PC-3 (cell line): ENCODE measurements at regions not wholly inside any gene's neighbourhood (a gene's known extent, or its start where the extent isn't known, plus 50 kb on each side); places are given as distances from the start of the nearest gene placed in this dataset.
"Not testable (repeated sequence)": the region's sequence is repeated elsewhere in the genome, so short reads cannot be mapped to it uniquely, and the experiment has no call there.

Experiments used
- ATAC-seq: fragments of 200-7000 bp; cut with Tn5 transposase; 2 replicates; pipeline ENCODE4 v1.9.1; 2020; ENCODE audit warnings: mild to moderate bottlenecking, moderate library complexity
- BruUV-seq: library from RNA; stranded (reverse); fragments of 400-500 nt; replicated peaks from 2 replicates; lab custom pipeline; 2021; lab: Mats Ljungman, UMichigan
- CTCF ChIA-PET: fragments of 300-600 bp; sonication (Branson Sonifier 250); formaldehyde crosslinking; loops from one replicate; lab custom pipeline; 2022; ENCODE audit warnings: antibody characterized with exemption; lab: Charles Lee
- POLR2A ChIA-PET: fragments of 300-600 bp; sonication (Branson Sonifier 250); formaldehyde crosslinking; loops from one replicate; lab custom pipeline; 2022; ENCODE audit warnings: antibody characterized with exemption; ENCODE audit not compliant: unreplicated experiment; lab: Charles Lee
- DNase-seq: peaks from one replicate; pipeline ENCODE4 v3.0.0-alpha.2; 2015
- H2AFZ ChIP-seq: fragments of 300-600 bp; sonication (generic); 2 replicates; pipeline ENCODE4 v1.6.0; 2016; ENCODE audit warnings: antibody characterized with exemption, low read length
- H3F3A ChIP-seq: fragments of 300-600 bp; sonication (generic); one replicate; pipeline ENCODE4 v1.6.0; 2017; ENCODE audit warnings: antibody characterized with exemption, low read length, control low read depth, mild to moderate bottlenecking; ENCODE audit not compliant: unreplicated experiment
- H3K27ac ChIP-seq: fragments of 300-600 bp; sonication (generic); 2 replicates; pipeline ENCODE4 v1.5.1; 2016; ENCODE audit warnings: mild to moderate bottlenecking, low read length
- H3K27me3 ChIP-seq: fragments of 300-600 bp; sonication (generic); 2 replicates; pipeline ENCODE4 v1.6.1; 2016; ENCODE audit warnings: low read length, mixed read lengths
- H3K36me3 ChIP-seq: fragments of 300-600 bp; sonication (generic); 2 replicates; pipeline ENCODE4 v1.6.1; 2016; ENCODE audit warnings: low read depth, mixed run types, low read length, mixed read lengths
- H3K4me1 ChIP-seq: fragments of 300-600 bp; sonication (generic); 2 replicates; pipeline ENCODE4 v1.5.1; 2016; ENCODE audit warnings: low read length; ENCODE audit not compliant: insufficient read depth
- H3K4me2 ChIP-seq: fragments of 300-600 bp; sonication (generic); 2 replicates; pipeline ENCODE4 v1.6.0; 2016; ENCODE audit warnings: low read length
- H3K4me3 ChIP-seq: fragments of 300-600 bp; sonication (generic); 2 replicates; pipeline ENCODE4 v1.5.1; 2016; ENCODE audit warnings: mild to moderate bottlenecking, low read length, mixed read lengths
- H3K79me2 ChIP-seq: fragments of 300-600 bp; sonication (generic); 2 replicates; pipeline ENCODE4 v1.6.1; 2017; ENCODE audit warnings: low read length, mixed read lengths
- H3K9ac ChIP-seq: fragments of 300-600 bp; sonication (generic); 2 replicates; pipeline ENCODE4 v1.6.0; 2016; ENCODE audit warnings: mild to moderate bottlenecking, low read length
- H3K9me2 ChIP-seq: fragments of 300-600 bp; sonication (generic); replicated peaks from 2 replicates; pipeline ENCODE4 v1.6.1; 2016; ENCODE audit warnings: mixed run types, low read length, mixed read lengths
- H3K9me3 ChIP-seq: fragments of 300-600 bp; sonication (generic); 2 replicates; pipeline ENCODE4 v1.6.1; 2016; ENCODE audit warnings: low read length, mixed read lengths
- H4K20me1 ChIP-seq: fragments of 300-600 bp; sonication (generic); 2 replicates; pipeline ENCODE4 v1.6.1; 2016; ENCODE audit warnings: low read length, mixed read lengths
- EZH2 ChIP-seq: fragments of 300-600 bp; sonication (generic); IDR thresholded peaks from one replicate; pipeline ENCODE4 v1.6.1; 2017; ENCODE audit warnings: antibody characterized with exemption, mild to moderate bottlenecking, low read length; ENCODE audit not compliant: unreplicated experiment
- EZH2phosphoT487 ChIP-seq: fragments of 300-600 bp; sonication (generic); IDR thresholded peaks from 2 replicates; pipeline ENCODE4 v1.6.1; 2018; ENCODE audit warnings: mild to moderate bottlenecking, antibody characterized with exemption, low read length, borderline replicate concordance
- intact Hi-C: fragments of 100-400 bp; cut with micrococcal nuclease; formaldehyde crosslinking; loops from 2 replicates; pipeline ENCODE4 v1.9.0; 2023
- TF ChIP-seq, protein P1 (sequence below): fragments of 300-600 bp; sonication (generic); conservative IDR thresholded peaks from 2 replicates; pipeline ENCODE4 v1.5.1; 2017; ENCODE audit warnings: antibody characterized with exemption, low read depth, mild to moderate bottlenecking, low read length

DNA sequence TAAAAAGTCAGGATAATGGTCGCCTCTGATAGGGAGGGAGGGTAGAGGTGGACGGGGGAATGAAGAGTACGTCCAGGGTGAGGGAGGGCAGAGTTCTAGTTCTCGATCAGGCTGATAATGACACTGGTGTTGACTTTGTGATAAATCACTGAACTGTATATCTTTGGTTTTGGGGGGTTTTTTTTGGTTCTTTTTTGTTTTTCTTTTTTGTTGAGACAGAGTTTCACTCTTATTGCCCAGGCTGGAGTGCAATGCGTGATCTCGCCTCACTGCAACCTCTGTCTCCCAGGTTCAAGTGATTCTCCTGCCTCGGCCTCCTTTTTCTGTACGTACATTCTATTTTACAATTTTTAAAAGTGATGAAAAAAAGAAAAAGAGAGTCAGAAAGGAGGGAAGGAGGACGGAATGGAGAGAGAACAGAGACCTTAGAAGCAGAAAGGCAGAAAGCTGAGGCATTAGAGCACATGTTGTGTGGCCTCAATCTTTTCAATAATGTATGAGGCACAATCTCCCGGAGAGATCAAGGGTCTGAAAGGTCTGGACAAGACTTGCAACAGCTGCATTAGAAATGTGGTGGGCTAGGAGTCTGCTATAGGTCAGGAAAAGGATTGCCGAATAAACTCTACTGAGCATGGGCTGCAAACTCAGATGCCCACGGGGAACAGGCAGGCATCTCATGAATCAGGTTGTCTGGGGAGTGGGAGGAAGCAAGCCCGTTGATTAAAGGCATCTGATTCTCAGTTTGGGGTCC is 174.8 kb downstream of the TOMM20 start:
- Histone ChIP-seq H3K4me3 (no peak overlapping the region), H3K9me3 (no peaks in the 10 kb centered on the region), H3K27ac (no peak overlapping the region), H3K4me2 (no peak overlapping the region), H3K9ac (no peak overlapping the region), H3K27me3 (no peaks in the 10 kb centered on the region), H3K4me1 (peaks cover 36% of the 10 kb centered on the region), H3F3A (no peaks in the 10 kb centered on the region), H2AFZ (no peak overlapping the region), H4K20me1 (no peaks in the 10 kb centered on the region), H3K79me2 (no peaks in the 10 kb centered on the region), H3K36me3 (no peaks in the 10 kb centered on the region), H3K9me2 (no peaks in the 10 kb centered on the region)
- DNase-seq (no peak), ATAC-seq (no peak)
- ChIA-PET CTCF (no interaction called here), POLR2A (no interaction called here)
- intact Hi-C loops = no loop called here
- BruUV-seq = no TSS peak
- no peak for TF ChIP-seq EZH2phosphoT487
- no peak for TF ChIP-seq EZH2
- TF ChIP-seq, protein P1, sequence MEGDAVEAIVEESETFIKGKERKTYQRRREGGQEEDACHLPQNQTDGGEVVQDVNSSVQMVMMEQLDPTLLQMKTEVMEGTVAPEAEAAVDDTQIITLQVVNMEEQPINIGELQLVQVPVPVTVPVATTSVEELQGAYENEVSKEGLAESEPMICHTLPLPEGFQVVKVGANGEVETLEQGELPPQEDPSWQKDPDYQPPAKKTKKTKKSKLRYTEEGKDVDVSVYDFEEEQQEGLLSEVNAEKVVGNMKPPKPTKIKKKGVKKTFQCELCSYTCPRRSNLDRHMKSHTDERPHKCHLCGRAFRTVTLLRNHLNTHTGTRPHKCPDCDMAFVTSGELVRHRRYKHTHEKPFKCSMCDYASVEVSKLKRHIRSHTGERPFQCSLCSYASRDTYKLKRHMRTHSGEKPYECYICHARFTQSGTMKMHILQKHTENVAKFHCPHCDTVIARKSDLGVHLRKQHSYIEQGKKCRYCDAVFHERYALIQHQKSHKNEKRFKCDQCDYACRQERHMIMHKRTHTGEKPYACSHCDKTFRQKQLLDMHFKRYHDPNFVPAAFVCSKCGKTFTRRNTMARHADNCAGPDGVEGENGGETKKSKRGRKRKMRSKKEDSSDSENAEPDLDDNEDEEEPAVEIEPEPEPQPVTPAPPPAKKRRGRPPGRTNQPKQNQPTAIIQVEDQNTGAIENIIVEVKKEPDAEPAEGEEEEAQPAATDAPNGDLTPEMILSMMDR = no peak

DNA sequence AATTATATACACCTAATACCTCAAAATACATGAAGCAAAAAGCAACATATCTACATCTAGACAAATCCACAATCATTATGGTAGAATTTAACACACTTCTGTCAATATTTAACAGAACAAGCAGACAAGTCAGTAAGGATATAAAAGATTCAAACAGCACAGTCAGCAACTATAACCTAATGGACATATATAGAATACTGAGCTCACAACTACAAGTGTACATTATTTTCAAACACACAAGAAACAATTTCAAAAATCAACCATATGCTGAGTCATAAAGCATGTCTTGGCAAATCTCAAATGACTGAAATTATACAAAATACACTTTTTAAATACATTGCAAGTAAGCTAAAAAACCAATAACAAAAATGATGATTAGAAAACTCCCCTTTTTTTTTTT is 178.0 kb downstream of the TOMM20 start:
- Histone ChIP-seq H3F3A (no peaks in the 10 kb centered on the region), H3K9ac (no peak overlapping the region), H2AFZ (no peak overlapping the region), H3K36me3 (no peaks in the 10 kb centered on the region), H3K4me1 (peaks cover 7% of the 10 kb centered on the region), H3K27ac (no peak overlapping the region), H4K20me1 (no peaks in the 10 kb centered on the region), H3K79me2 (no peaks in the 10 kb centered on the region), H3K9me2 (no peaks in the 10 kb centered on the region), H3K4me3 (no peak overlapping the region), H3K4me2 (no peak overlapping the region), H3K9me3 (no peaks in the 10 kb centered on the region), H3K27me3 (no peaks in the 10 kb centered on the region)
- no TSS peak for BruUV-seq
- POLR2A ChIA-PET = no interaction called here
- CTCF ChIA-PET = no interaction called here
- no peak for ATAC-seq
- no peak for DNase-seq
- TF ChIP-seq, protein P1 = no peak
- intact Hi-C loops = no loop called here

DNA sequence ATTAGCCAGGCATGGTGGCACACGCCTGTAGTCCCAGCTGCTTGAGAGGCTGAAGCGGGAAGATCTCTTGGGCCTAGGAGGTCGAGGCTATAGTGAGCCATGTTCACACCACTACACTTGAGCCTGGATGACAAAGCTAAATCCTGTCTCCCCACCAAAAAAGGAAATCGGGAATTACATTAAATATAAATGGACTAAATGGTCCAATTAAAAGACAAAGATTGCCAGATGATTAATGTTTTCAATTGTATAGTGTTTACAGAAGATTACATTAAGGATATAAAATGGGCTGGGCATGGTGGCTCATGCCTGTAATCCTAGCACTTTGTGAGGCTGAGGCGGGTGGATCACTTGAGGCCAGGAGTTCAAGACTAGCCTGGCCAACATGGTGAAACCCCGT is 179.1 kb downstream of the TOMM20 start:
- H3K9me2 ChIP-seq, BruUV-seq, H3K4me3 ChIP-seq, POLR2A ChIA-PET, H3K27ac ChIP-seq, H3K79me2 ChIP-seq, H3K9ac ChIP-seq, H3K27me3 ChIP-seq, H3K4me1 ChIP-seq, H2AFZ ChIP-seq, DNase-seq, H4K20me1 ChIP-seq, H3K9me3 ChIP-seq, H3K36me3 ChIP-seq, H3K4me2 ChIP-seq, CTCF ChIA-PET, H3F3A ChIP-seq, intact Hi-C loops, ATAC-seq: not testable (repeated sequence)
